SKM-1 (cell line): ENCODE measurements at regions not wholly inside any gene's neighbourhood (a gene's known extent, or its start where the extent isn't known, plus 50 kb on each side); places are given as distances from the start of the nearest gene placed in this dataset.
"Not testable (repeated sequence)": the region's sequence is repeated elsewhere in the genome, so short reads cannot be mapped to it uniquely, and the experiment has no call there.

ENCODE experiments used
- DNase-seq: peaks from one replicate; lab custom pipeline; 2025; ENCODE audit not compliant: unreplicated experiment; lab: John Stamatoyannopoulos, UW

- no peak for DNase-seq
Observed at GRCh38 chr9:757246-757881, 84.1 kb upstream of the DMRT1 start.

GRCh38 chr9:758146-758545, 83.4 kb upstream of the DMRT1 start:
- no peak for DNase-seq

GRCh38 chr9:759541-759940, 82.0 kb upstream of the DMRT1 start:
- DNase-seq: no peak

- DNase-seq: no peak
Observed at GRCh38 chr9:759983-760736, 81.3 kb upstream of the DMRT1 start.

- no peak for DNase-seq
Observed at GRCh38 chr9:761176-761792, 80.2 kb upstream of the DMRT1 start.

GRCh38 chr9:761793-762560, 79.5 kb upstream of the DMRT1 start:
- DNase-seq: no peak

GRCh38 chr9:763692-764091, 77.8 kb upstream of the DMRT1 start:
- DNase-seq: no peak

GRCh38 chr9:764105-764524, 77.4 kb upstream of the DMRT1 start:
- peak; percentile 69 for DNase-seq

- DNase-seq: no peak
Observed at GRCh38 chr9:764986-765385, 76.5 kb upstream of the DMRT1 start.

GRCh38 chr9:767061-767561, 74.4 kb upstream of the DMRT1 start:
- not testable (repeated sequence) for DNase-seq

GRCh38 chr9:776086-776485, 65.4 kb upstream of the DMRT1 start:
- no peak for DNase-seq

- DNase-seq: no peak
Observed at GRCh38 chr9:777978-778377, 63.5 kb upstream of the DMRT1 start.

GRCh38 chr9:784202-784601, 57.3 kb upstream of the DMRT1 start:
- no peak for DNase-seq

- DNase-seq: no peak
Observed at GRCh38 chr9:784916-785315, 56.6 kb upstream of the DMRT1 start.

GRCh38 chr9:785997-786396, 55.5 kb upstream of the DMRT1 start:
- DNase-seq: no peak

- no peak for DNase-seq
Observed at GRCh38 chr9:786405-786804, 55.1 kb upstream of the DMRT1 start.

- DNase-seq: no peak
Observed at GRCh38 chr9:788777-789176, 52.7 kb upstream of the DMRT1 start.
